ENCODE measurements at regions not wholly inside any gene's neighbourhood (a gene's known extent, or its start where the extent isn't known, plus 50 kb on each side); places are given as distances from the start of the nearest gene placed in this dataset.

DNA sequence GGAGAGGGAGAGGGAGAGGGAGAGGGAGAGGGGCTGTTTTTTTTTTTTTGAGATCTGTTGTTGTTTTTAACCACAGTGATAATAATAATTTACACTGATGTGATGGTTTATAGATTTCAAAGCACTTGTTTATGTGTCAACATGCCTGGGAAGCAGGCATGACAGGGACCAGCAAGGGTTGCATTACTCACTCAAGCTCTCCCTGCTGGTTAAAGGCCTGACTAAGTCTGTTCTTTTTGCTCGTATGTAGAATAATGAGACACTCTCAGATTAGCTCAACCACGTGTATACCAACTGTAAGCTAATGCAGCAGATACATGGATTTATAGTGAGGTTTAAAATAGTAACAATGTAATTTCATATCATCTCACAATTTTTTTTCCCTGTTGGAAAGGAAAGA is 134.6 kb upstream of the BOD1L1 start:
- TF ChIP-seq, protein P1, sequence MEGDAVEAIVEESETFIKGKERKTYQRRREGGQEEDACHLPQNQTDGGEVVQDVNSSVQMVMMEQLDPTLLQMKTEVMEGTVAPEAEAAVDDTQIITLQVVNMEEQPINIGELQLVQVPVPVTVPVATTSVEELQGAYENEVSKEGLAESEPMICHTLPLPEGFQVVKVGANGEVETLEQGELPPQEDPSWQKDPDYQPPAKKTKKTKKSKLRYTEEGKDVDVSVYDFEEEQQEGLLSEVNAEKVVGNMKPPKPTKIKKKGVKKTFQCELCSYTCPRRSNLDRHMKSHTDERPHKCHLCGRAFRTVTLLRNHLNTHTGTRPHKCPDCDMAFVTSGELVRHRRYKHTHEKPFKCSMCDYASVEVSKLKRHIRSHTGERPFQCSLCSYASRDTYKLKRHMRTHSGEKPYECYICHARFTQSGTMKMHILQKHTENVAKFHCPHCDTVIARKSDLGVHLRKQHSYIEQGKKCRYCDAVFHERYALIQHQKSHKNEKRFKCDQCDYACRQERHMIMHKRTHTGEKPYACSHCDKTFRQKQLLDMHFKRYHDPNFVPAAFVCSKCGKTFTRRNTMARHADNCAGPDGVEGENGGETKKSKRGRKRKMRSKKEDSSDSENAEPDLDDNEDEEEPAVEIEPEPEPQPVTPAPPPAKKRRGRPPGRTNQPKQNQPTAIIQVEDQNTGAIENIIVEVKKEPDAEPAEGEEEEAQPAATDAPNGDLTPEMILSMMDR (IDR thresholded peaks at IDR 0.05) = no peak
- DNase-seq (ENCODE audit: low spot score) = no peak
- H3K4me3 ChIP-seq = no peak overlapping the region
- no peak overlapping the region for H3K27ac ChIP-seq

DNA sequence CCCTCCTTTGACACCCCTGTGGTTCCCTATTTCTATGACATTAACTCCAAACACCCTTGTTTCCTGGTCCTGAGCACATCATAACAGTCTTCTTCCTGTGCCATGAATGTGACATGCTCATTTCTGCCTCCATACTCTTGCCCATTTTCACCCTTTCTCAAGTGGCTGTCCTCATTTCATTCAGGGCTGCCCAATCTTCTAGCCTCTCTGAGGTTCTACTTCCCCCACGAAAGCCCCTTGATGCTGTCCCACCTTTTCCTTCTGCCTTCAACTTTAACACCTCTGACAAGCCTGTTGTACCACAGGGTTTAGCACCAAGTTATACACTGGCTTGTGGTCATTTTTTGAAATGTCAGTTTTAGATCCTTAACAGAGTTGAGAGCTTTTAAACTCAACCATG is 136.2 kb upstream of the BOD1L1 start:
- no peak for DNase-seq (ENCODE audit: low spot score)
- TF ChIP-seq, protein P1 (IDR thresholded peaks at IDR 0.05) = no peak
- Histone ChIP-seq H3K27ac (no peak overlapping the region), H3K4me3 (no peak overlapping the region)

DNA sequence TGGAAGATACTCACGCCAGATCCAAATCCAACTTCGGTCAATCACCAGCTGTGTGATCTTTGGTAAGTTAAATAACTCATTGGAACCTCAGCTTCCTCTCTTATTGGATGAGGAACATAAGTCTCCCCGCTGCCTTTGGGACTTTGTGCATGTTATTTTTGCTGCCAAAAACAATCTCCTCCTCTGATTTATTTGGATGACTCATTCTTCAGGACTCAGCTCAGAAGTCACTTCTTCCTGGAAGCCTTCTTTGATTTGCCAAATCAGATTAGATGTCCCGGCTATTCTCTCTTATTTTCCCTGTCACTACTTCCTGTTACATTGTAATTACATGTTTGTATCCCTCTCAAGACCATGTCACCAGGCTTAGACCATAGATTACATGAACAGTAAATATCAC is 138.0 kb upstream of the BOD1L1 start:
- Histone ChIP-seq H3K4me3 (no peak overlapping the region), H3K27ac (no peak overlapping the region)
- TF ChIP-seq, protein P1 (IDR thresholded peaks at IDR 0.05) = no peak
- no peak for DNase-seq (ENCODE audit: low spot score)

DNA sequence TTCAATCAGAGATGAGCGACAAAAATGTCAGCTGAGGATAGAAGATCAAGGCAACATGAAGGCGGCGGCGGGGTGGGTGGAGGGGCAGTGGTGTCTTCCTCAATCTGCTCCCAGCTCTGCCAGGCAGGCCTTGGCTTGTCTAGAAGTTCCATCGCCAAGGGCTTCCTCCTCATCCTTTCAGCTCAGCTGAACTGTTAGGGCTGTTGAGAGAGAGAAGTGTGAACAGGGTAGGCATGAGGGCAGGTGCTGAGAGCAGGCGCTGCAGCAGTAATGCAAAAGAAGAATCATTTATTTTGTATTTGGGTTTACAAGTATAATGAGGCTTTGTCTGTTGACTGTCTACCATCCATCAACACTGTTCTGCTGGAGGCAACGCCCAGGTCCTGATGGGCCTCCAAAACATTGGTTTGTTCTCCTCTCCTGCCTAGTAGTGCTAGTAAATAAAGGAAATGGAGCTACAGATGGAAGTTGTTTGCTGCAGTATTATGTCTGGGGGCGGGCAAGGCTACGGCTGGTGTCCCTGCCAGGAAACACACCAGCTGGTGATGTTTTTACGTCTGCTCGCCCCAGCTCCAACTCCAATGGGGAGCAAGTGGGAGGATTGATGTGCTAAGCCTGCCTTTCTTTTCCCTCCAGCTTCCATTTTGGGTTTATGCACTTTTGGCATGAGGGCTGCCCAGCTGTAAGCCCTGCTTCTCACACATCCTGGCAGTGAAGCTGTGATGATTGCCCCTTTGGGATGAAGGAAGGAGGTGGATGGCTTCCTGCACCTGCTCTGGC is 139.4 kb upstream of the BOD1L1 start:
- TF ChIP-seq, protein P1 (IDR thresholded peaks at IDR 0.05) = no peak
- DNase-seq (ENCODE audit: low spot score) = no peak
- no peak overlapping the region for H3K4me3 ChIP-seq
- no peak overlapping the region for H3K27ac ChIP-seq

DNA sequence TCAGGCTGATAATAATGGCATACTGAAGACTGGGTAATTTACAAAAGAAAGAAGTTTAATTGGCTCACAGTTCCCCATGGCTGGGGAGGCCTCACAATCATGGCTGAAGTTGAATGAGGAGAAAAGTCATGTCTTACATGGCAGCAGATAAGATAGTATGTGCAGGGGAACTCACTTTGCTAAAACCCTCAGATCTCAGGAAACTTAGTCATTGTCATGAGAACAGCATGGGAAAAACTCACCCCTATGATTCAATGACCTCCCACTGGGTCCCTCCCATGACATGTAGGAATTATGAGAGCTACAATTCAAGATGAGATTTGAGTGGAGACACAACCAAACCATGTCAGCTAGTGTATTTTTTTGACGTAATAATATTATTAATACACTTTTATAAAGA is 149.8 kb upstream of the BOD1L1 start:
- Histone ChIP-seq H3K4me3 (no peak overlapping the region), H3K27ac (no peak overlapping the region)
- TF ChIP-seq, protein P1 (IDR thresholded peaks at IDR 0.05) = no peak
- no peak for DNase-seq (ENCODE audit: low spot score)

DNA sequence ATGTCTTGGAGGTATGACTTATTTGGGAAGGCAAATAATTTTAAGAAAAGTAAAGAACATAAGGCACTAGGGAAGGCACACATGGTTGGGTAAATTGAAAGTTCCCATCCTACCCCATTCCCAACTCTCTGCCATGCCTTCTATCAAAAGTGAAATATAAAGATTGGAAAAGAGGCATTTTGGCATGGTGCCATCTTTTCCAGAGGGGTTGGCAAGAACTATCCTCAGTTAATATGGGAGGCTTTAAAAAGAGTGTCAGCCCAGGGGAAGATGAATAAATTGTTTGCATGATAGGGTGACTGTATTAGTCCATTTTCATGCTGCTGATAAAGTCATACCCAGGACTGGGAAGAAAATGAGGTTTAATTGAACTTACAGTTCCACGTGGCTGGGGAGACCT is 150.8 kb upstream of the BOD1L1 start:
- DNase-seq (ENCODE audit: low spot score) = no peak
- H3K27ac ChIP-seq = no peak overlapping the region
- H3K4me3 ChIP-seq = no peak overlapping the region
- TF ChIP-seq, protein P1 (IDR thresholded peaks at IDR 0.05) = no peak

DNA sequence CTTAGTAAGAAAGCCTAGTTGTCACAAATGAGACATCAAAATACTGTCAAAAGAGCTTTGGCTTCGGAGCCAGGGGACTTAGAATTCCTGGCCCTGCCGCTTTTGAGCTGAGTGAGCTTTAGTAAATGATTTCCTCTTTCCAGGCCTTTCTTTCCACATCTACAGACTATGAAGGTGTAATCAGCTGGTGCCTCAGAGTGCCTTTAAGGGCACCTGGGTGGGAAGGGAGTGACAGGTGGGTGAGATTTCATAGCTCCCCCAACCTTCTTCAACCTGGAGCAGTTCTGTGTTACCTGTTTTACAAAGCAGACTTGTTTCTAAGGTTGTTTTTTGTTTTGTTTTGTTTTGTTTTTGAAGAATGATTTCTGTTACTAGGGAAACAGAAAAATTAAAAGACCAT is 154.7 kb upstream of the BOD1L1 start:
- DNase-seq (ENCODE audit: low spot score) = no peak
- TF ChIP-seq, protein P1 (IDR thresholded peaks at IDR 0.05) = no peak
- Histone ChIP-seq H3K27ac (no peak overlapping the region), H3K4me3 (no peak overlapping the region)

All from coronary artery (tissue), 2 donors.